ENCODE measurements at regions not wholly inside any gene's neighbourhood (a gene's known extent, or its start where the extent isn't known, plus 50 kb on each side); places are given as distances from the start of the nearest gene placed in this dataset.

DNA sequence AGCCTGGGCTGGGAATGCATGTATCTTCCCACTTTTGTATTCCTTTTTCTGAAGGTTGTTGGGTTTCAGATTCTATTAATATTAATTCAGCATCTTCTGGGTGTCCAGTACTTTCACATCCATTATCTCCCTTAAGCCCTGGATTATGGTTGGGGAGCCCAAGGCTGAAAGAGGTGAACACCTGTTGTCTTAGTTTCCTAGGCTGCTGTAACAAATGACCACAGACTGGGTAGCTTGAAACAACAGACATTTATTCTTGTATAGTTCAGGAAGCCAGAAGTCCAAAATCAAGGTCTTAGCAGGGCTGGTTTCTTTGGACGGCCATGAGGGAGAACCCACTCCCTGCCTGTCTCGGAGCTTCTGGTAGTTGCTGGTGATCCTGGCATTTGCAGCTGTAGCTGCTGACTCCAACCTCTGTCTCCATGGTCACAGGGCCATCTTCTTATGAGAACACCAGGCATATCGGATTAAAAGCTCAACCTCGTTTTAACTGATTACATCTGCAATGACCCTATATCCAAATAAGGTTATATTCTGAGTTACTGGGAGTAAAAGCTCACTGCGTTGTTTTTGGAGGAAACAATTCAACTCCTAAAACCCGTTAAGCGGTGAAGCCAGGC is 68.2 kb upstream of the CLMN start (continued):
- no peak for TF ChIP-seq PHF8 (CRISPR knock-in tag; IDR thresholded peaks at IDR 0.05)
- TF ChIP-seq ZNF563 (CRISPR knock-in tag; IDR thresholded peaks at IDR 0.05): no peak
- TF ChIP-seq RFXAP (CRISPR knock-in tag; IDR thresholded peaks at IDR 0.05; ENCODE audit: borderline replicate concordance): no peak

DNA sequence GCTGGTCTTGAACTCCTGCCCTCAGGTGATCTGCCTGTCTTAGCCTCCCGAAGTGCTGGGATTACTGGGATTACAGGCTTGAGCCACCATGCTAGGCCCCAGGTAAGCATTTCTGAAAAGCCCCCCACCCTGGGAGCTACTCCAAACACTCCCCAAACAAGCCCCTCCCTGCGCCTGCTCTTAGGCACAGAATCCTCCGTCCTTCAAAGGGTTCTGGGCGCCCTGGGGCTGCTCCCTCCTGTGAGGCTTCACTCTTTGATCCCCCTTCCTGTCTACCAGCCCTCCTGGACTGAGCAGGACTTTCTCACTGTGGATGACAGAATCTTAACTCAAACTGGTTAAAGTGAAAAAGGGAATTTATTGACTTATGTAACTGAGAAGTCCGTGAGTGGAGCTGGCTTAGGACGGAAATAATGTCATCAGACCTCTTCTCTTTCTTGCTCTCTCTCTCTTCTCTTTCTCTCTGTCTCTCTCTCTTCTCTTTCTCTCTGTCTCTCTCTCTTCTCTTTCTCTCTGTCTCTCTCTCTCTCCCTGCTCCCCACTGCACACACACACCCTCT is 66.9 kb upstream of the CLMN start:
- WGBS (ENCODE audit: low lambda C conversion rate): 16% methylated on average over 6 of the region's 6 CpGs
- Histone ChIP-seq H3K9ac (ENCODE audit: insufficient read depth, low read depth, low read length) (no peak overlapping the region), H3K4me2 (ENCODE audit: low read depth, low read length) (no peak overlapping the region), H4K20me1 (ENCODE audit: insufficient read depth, low read length) (no peaks in the 10 kb centered on the region), H3K9me3 (ENCODE audit: low read length) (no peaks in the 10 kb centered on the region), H3K36me3 (replicated peaks in 1 of 2; ENCODE audit: control insufficient read depth in 1 of 2, insufficient read depth in 2 of 2, low read length in 2 of 2) (no peaks in the 10 kb centered on the region), H2AFZ (ENCODE audit: low read length) (no peak overlapping the region), H3K4me1 (ENCODE audit: insufficient read depth, low read length) (no peaks in the 10 kb centered on the region), H3K4me3 (replicated peaks in 1 of 3; ENCODE audit: insufficient read depth in 1 of 3, low read depth in 2 of 3, low read length in 3 of 3) (no peak overlapping the region), H3K27me3 (ENCODE audit: control insufficient read depth in 1 of 2, insufficient read depth in 2 of 2, low read length in 2 of 2) (peaks cover 3 to 20% of the 10 kb centered on the region in 2 experiments; a peak in 3 of 5 replicates), H3K79me2 (ENCODE audit: insufficient read depth, low read length) (no peaks in the 10 kb centered on the region), H3K27ac (ENCODE audit: extremely low read length, insufficient read depth, low read length) (no peak overlapping the region)
- TF ChIP-seq PHF20 (CRISPR knock-in tag; IDR thresholded peaks at IDR 0.05): no peak
- in situ Hi-C loops (cut with HindIII; ENCODE audit: extremely low pct_ligation_motif_present, low pct_unique_long_range_greater_than_20kb) (no loop called here), intact Hi-C loops (cut with micrococcal nuclease; ENCODE audit: unreplicated experiment) (no loop called here)
- CTCF ChIA-PET (ENCODE audit: low intra/inter-chr PET ratio, low total read pairs): no interaction called here
- POLR2A ChIA-PET: no interaction called here
- DNase-seq (ENCODE audit: low spot score) (no peak), ATAC-seq (no peak), FAIRE-seq (no peak)
- no TSS peak for BruUV-seq (replicated peaks)

DNA sequence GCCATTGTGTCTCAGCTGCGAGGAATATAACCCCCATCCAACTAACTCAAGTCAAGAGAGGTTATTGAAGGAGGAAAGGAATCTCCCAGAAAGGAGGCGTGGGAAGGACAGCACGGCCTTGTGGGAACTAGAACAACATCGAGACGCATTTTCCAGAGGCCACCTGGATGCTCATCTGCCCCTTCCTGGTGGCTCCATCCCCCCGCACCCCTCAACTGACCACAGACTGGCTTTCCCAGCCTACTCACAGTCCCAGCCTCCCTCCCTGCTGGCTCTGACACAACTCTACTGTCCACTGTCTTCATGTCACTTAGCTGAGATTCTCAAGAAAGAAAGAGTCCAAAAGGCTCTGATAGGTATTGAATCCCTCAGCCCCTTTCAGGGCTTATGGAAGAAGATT is 66.0 kb upstream of the CLMN start:
- H3K27ac ChIP-seq (ENCODE audit: extremely low read length, insufficient read depth, low read length): no peak overlapping the region
- H3K27me3 ChIP-seq (ENCODE audit: control insufficient read depth in 1 of 2, insufficient read depth in 2 of 2, low read length in 2 of 2): peaks cover 1 to 20% of the 10 kb centered on the region in 2 experiments; a peak in 3 of 5 replicates
- DNase-seq (ENCODE audit: low spot score) (no peak), FAIRE-seq (no peak), ATAC-seq (no peak)
- H3K4me3 ChIP-seq (replicated peaks in 1 of 3; ENCODE audit: insufficient read depth in 1 of 3, low read depth in 2 of 3, low read length in 3 of 3): no peak overlapping the region
- no peaks in the 10 kb centered on the region for H3K36me3 ChIP-seq (replicated peaks in 1 of 2; ENCODE audit: control insufficient read depth in 1 of 2, insufficient read depth in 2 of 2, low read length in 2 of 2)
- ChIA-PET CTCF (ENCODE audit: low intra/inter-chr PET ratio, low total read pairs) (no interaction called here), POLR2A (no interaction called here)
- no peak for TF ChIP-seq FOXM1 (CRISPR knock-in tag; IDR thresholded peaks at IDR 0.05)
- no peak for TF ChIP-seq HNRNPLL (IDR thresholded peaks at IDR 0.05; ENCODE audit: low read depth, low read length, poor library complexity, severe bottlenecking)
- intact Hi-C loops (cut with micrococcal nuclease; ENCODE audit: unreplicated experiment) (no loop called here), in situ Hi-C loops (cut with HindIII; ENCODE audit: extremely low pct_ligation_motif_present, low pct_unique_long_range_greater_than_20kb) (no loop called here)
- H3K9ac ChIP-seq (ENCODE audit: insufficient read depth, low read depth, low read length): no peak overlapping the region
- no peaks in the 10 kb centered on the region for H3K79me2 ChIP-seq (ENCODE audit: insufficient read depth, low read length)
- H3K9me3 ChIP-seq (ENCODE audit: low read length): peaks cover 3% of the 10 kb centered on the region; the same call in 1 of the 2 replicates
- no peak overlapping the region for H2AFZ ChIP-seq (ENCODE audit: low read length)
- H4K20me1 ChIP-seq (ENCODE audit: insufficient read depth, low read length): no peaks in the 10 kb centered on the region
- 42% methylated on average over 4 of the region's 6 CpGs for WGBS (ENCODE audit: low lambda C conversion rate)
- H3K4me2 ChIP-seq (ENCODE audit: low read depth, low read length): no peak overlapping the region
- no TSS peak for BruUV-seq (replicated peaks)
- H3K4me1 ChIP-seq (ENCODE audit: insufficient read depth, low read length): no peaks in the 10 kb centered on the region

Measured in HepG2 (cell line).